IMR-90 (cell line): ENCODE measurements at regions not wholly inside any gene's neighbourhood (a gene's known extent, or its start where the extent isn't known, plus 50 kb on each side); places are given as distances from the start of the nearest gene placed in this dataset.

Experiments used
- ATAC-seq: fragments of 200-7000 bp; cut with Tn5 transposase; 2 replicates; pipeline ENCODE4 v1.9.1; 2020; ENCODE audit warnings: low read depth, mild to moderate bottlenecking, moderate library complexity
- BruUV-seq: library from RNA; stranded (reverse); fragments of 400-500 nt; replicated peaks from 2 replicates; lab custom pipeline; 2021; lab: Mats Ljungman, UMichigan
- CTCF ChIA-PET: fragments of 300-600 bp; formaldehyde crosslinking; extraction: SDS; loops from one replicate; lab custom pipeline; 2021; ENCODE audit warnings: antibody characterized with exemption; lab: Yijun Ruan, JAX
- POLR2A ChIA-PET: fragments of 300-600 bp; sonication (Branson Sonifier 250); formaldehyde crosslinking; loops from one replicate; lab custom pipeline; 2022; ENCODE audit warnings: antibody characterized with exemption; ENCODE audit not compliant: unreplicated experiment; lab: Charles Lee
- DNase-seq: peaks from one replicate; pipeline ENCODE4 v3.0.0; 2013
- H2AFZ ChIP-seq: replicated peaks from 2 replicates; pipeline ENCODE3; 2013; ENCODE audit warnings: low read length, mild to moderate bottlenecking; ENCODE audit not compliant: poor library complexity
- H2AK5ac ChIP-seq: 2 replicates; pipeline ENCODE4 v1.6.1; 2013; ENCODE audit warnings: low read depth, low read length, inconsistent platforms
- H2AK9ac ChIP-seq: replicated peaks from 2 replicates; pipeline ENCODE3; 2013; ENCODE audit warnings: mild to moderate bottlenecking, low read depth, low read length, moderate library complexity; ENCODE audit not compliant: poor library complexity
- H2BK120ac ChIP-seq: 2 replicates; pipeline ENCODE4 v1.6.1; 2013; ENCODE audit warnings: low read depth, low read length, inconsistent platforms
- H2BK15ac ChIP-seq: 3 replicates; pipeline ENCODE4 v1.6.1; 2013; ENCODE audit warnings: low read depth, low read length, inconsistent platforms
- H2BK20ac ChIP-seq: 2 replicates; pipeline ENCODE4 v1.6.1; 2013; ENCODE audit warnings: low read depth, mild to moderate bottlenecking, inconsistent platforms, low read length, moderate library complexity
- H2BK5ac ChIP-seq: 2 replicates; pipeline ENCODE4 v1.6.1; 2013; ENCODE audit warnings: mild to moderate bottlenecking, low read depth, low read length, inconsistent platforms; ENCODE audit not compliant: poor library complexity, severe bottlenecking
- H3K14ac ChIP-seq: replicated peaks from 2 replicates; pipeline ENCODE4 v1.6.1; 2013; ENCODE audit warnings: low read depth, low read length, inconsistent platforms
- H3K18ac ChIP-seq: 2 replicates; pipeline ENCODE4 v1.6.1; 2013; ENCODE audit warnings: low read depth, low read length, control low read depth
- H3K23ac ChIP-seq: 2 replicates; pipeline ENCODE4 v1.6.1; 2013; ENCODE audit warnings: low read depth, low read length, inconsistent platforms
- H3K27ac ChIP-seq: 2 replicates; pipeline ENCODE4 v1.5.1; 2013; ENCODE audit warnings: mild to moderate bottlenecking, control low read depth, low read length; ENCODE audit not compliant: insufficient read depth
- H3K27me3 ChIP-seq: 2 replicates; pipeline ENCODE4 v1.6.1; 2013; ENCODE audit warnings: low read length; ENCODE audit not compliant: control insufficient read depth, insufficient read depth
- H3K36me3 ChIP-seq: 2 replicates; pipeline ENCODE4 v1.6.1; 2013; ENCODE audit warnings: low read length, mixed read lengths; ENCODE audit not compliant: control insufficient read depth, insufficient read depth
- H3K4ac ChIP-seq: 2 replicates; pipeline ENCODE4 v1.6.1; 2013; ENCODE audit warnings: low read depth, low read length, inconsistent platforms
- H3K4me1 ChIP-seq: 2 replicates; pipeline ENCODE4 v1.6.1; 2013; ENCODE audit warnings: low read length, mixed read lengths; ENCODE audit not compliant: control insufficient read depth, insufficient read depth
- H3K4me2 ChIP-seq: 2 replicates; pipeline ENCODE4 v1.6.1; 2013; ENCODE audit warnings: low read depth, mild to moderate bottlenecking, control low read depth, low read length, moderate library complexity
- H3K4me3 ChIP-seq: 2 replicates; pipeline ENCODE4 v1.5.1; 2013; ENCODE audit warnings: low read depth, mild to moderate bottlenecking, control low read depth, low read length, moderate library complexity; ENCODE audit not compliant: insufficient read depth
- H3K56ac ChIP-seq: 2 replicates; pipeline ENCODE4 v1.6.1; 2013; ENCODE audit warnings: low read length, inconsistent platforms; ENCODE audit not compliant: insufficient read depth; ENCODE audit errors: extremely low read depth
- H3K79me1 ChIP-seq, 2 experiments: 2 replicates each; pipeline ENCODE4 v1.6.1; 2013; ENCODE audit warnings: low read length in 2 of 2, inconsistent platforms in 1 of 2, low read depth in 1 of 2
- H3K9ac ChIP-seq: 2 replicates; pipeline ENCODE4 v1.6.1; 2013; ENCODE audit warnings: low read depth, low read length, control low read depth
- H3K9me1 ChIP-seq: 2 replicates; pipeline ENCODE4 v1.6.1; 2013; ENCODE audit warnings: low read length, inconsistent platforms; ENCODE audit not compliant: insufficient read depth
- H3K9me3 ChIP-seq: 2 replicates; pipeline ENCODE4 v1.6.1; 2013; ENCODE audit warnings: low read length; ENCODE audit not compliant: control insufficient read depth, insufficient read depth
- H4K20me1 ChIP-seq: 2 replicates; pipeline ENCODE4 v1.6.1; 2013; ENCODE audit warnings: low read length, inconsistent platforms; ENCODE audit not compliant: insufficient read depth
- H4K5ac ChIP-seq: 2 replicates; pipeline ENCODE4 v1.6.1; 2013; ENCODE audit warnings: mild to moderate bottlenecking, low read depth, low read length, control low read depth
- H4K8ac ChIP-seq, 2 experiments: 2 replicates each; pipeline ENCODE4 v1.6.1; 2013; ENCODE audit warnings: low read depth in 2 of 2, low read length in 2 of 2, control low read depth in 1 of 2, inconsistent platforms in 1 of 2
- H4K91ac ChIP-seq: 2 replicates; pipeline ENCODE4 v1.6.1; 2013; ENCODE audit warnings: low read depth, low read length, inconsistent platforms; ENCODE audit not compliant: insufficient read depth
- BHLHE40 ChIP-seq: fragments of 150-350 bp; IDR thresholded peaks from 2 replicates; pipeline ENCODE4 v1.6.1; 2016; ENCODE audit warnings: mild to moderate bottlenecking, low read depth, low read length
- CEBPB ChIP-seq: IDR thresholded peaks from 2 replicates; pipeline ENCODE4 v1.6.1; 2012; ENCODE audit warnings: low read depth, low read length, improper control_type of control experiment
- CHD1 ChIP-seq: IDR thresholded peaks from 2 replicates; pipeline ENCODE4 v1.6.1; 2012; ENCODE audit warnings: low read depth, low read length, improper control_type of control experiment
- CTCF ChIP-seq: conservative IDR thresholded peaks from 2 replicates; pipeline ENCODE4 v1.5.1; 2012; ENCODE audit warnings: mild to moderate bottlenecking, low read depth, low read length, improper control_type of control experiment
- ELK1 ChIP-seq: fragments of 150-350 bp; IDR thresholded peaks from 2 replicates; pipeline ENCODE4 v1.6.1; 2016; ENCODE audit warnings: low read depth, mild to moderate bottlenecking, low read length, moderate library complexity, borderline replicate concordance
- FOS ChIP-seq: fragments of 150-350 bp; IDR thresholded peaks from 2 replicates; pipeline ENCODE4 v1.6.1; 2016; ENCODE audit warnings: low read depth, low read length
- MAFK ChIP-seq: IDR thresholded peaks from 2 replicates; pipeline ENCODE4 v1.6.1; 2012; ENCODE audit warnings: low read depth, low read length, improper control_type of control experiment
- MAZ ChIP-seq: IDR thresholded peaks from 2 replicates; pipeline ENCODE4 v1.6.1; 2012; ENCODE audit warnings: low read depth, mild to moderate bottlenecking, low read length, improper control_type of control experiment, moderate library complexity, borderline replicate concordance
- MXI1 ChIP-seq: IDR thresholded peaks from 2 replicates; pipeline ENCODE4 v1.6.1; 2012; ENCODE audit warnings: low read depth, mild to moderate bottlenecking, low read length, moderate library complexity, borderline replicate concordance
- NFE2L2 ChIP-seq: fragments of 150-350 bp; IDR thresholded peaks from 2 replicates; pipeline ENCODE4 v1.6.1; 2016; ENCODE audit warnings: low read depth, mild to moderate bottlenecking, low read length
- POLR2A ChIP-seq: IDR thresholded peaks from 2 replicates; pipeline ENCODE4 v1.6.1; 2012; ENCODE audit warnings: mild to moderate bottlenecking, low read depth, low read length
- RAD21 ChIP-seq: IDR thresholded peaks from 2 replicates; pipeline ENCODE4 v1.6.1; 2012; ENCODE audit warnings: low read length, improper control_type of control experiment
- RCOR1 ChIP-seq: IDR thresholded peaks from 2 replicates; pipeline ENCODE4 v1.6.1; 2012; ENCODE audit warnings: mild to moderate bottlenecking, low read length, improper control_type of control experiment; ENCODE audit not compliant: insufficient replicate concordance
- RFX5 ChIP-seq: IDR thresholded peaks from 2 replicates; pipeline ENCODE4 v1.8.0; 2012; ENCODE audit warnings: low read depth, mild to moderate bottlenecking, low read length, moderate library complexity
- SMC3 ChIP-seq: fragments of 150-350 bp; IDR thresholded peaks from 2 replicates; pipeline ENCODE4 v1.6.1; 2016; ENCODE audit warnings: low read depth, mild to moderate bottlenecking, antibody characterized with exemption, low read length, moderate library complexity
- USF2 ChIP-seq: fragments of 150-350 bp; IDR thresholded peaks from 2 replicates; pipeline ENCODE4 v1.6.1; 2017; ENCODE audit warnings: mild to moderate bottlenecking, antibody characterized with exemption, low read length, low read depth
- WGBS, 2 experiments: methylation state at CpG; one replicate each; pipeline versions ENCODE4 v1.1.5 to v1.1.7; 2013; ENCODE audit warnings: missing lambda C conversion rate in 2 of 2; ENCODE audit not compliant: insufficient read length in 1 of 2; ENCODE audit errors: extremely low coverage in 2 of 2; 5-methylcytosine and 5-hydroxymethylcytosine counted together
- dilution Hi-C: fragments of 300-500 bp; cut with HindIII; formaldehyde crosslinking; loops from one replicate; pipeline ENCODE4 v1.14.3; 2018; ENCODE audit warnings: low sequenced_read_pairs; ENCODE audit not compliant: unreplicated experiment
- in situ Hi-C: fragments of 300-500 bp; cut with MboI; formaldehyde crosslinking; loops from 3 replicates; pipeline ENCODE4 v1.14.3; 2019; ENCODE audit warnings: low sequenced_read_pairs, inconsistent platforms, mixed read lengths
- intact Hi-C: fragments of 100-400 bp; cut with micrococcal nuclease; formaldehyde crosslinking; loops from 2 replicates; pipeline ENCODE4 v1.10.0; 2022

- no peak overlapping the region for H2BK15ac ChIP-seq
- intact Hi-C loops, result no loop called here
- WGBS, 2 experiments, result no CpG with 5 or more reads among the region's 3 CpGs
These were observed 211.6 kb downstream of the TMEM167A start for GRCh38 chr5:82865625-82866024.

More at GRCh38 chr5:82865625-82866024, 211.6 kb downstream of the TMEM167A start:
- no peak overlapping the region for H3K27ac ChIP-seq
- H4K5ac ChIP-seq, result no peak overlapping the region
- DNase-seq (no peak), ATAC-seq (no peak)
- ChIA-PET POLR2A (no interaction called here), CTCF (no interaction called here)
- no peaks in the 10 kb centered on the region for H4K20me1 ChIP-seq
- no peak overlapping the region for H3K18ac ChIP-seq
- H3K23ac ChIP-seq, result no peak overlapping the region
- no peak overlapping the region for H3K9ac ChIP-seq
- no peak overlapping the region for H3K14ac ChIP-seq
- H2AK9ac ChIP-seq, result no peak overlapping the region
- H4K91ac ChIP-seq, result no peak overlapping the region
- no TSS peak for BruUV-seq
- no peak overlapping the region for H3K4me2 ChIP-seq
- H3K9me1 ChIP-seq, result no peaks in the 10 kb centered on the region
- H3K56ac ChIP-seq, result no peak overlapping the region
- no peak overlapping the region for H3K4ac ChIP-seq
- in situ Hi-C loops (no loop called here), dilution Hi-C loops (no loop called here)
- no peaks in the 10 kb centered on the region for H3K9me3 ChIP-seq
- no peak overlapping the region for H2AK5ac ChIP-seq
- no peak overlapping the region for H3K4me3 ChIP-seq
- H3K79me1 ChIP-seq, result no peaks in the 10 kb centered on the region
- H3K4me1 ChIP-seq, result no peaks in the 10 kb centered on the region
- H3K36me3 ChIP-seq, result no peaks in the 10 kb centered on the region
- H2AFZ ChIP-seq, result no peak overlapping the region
- no peak for TF ChIP-seq RAD21
- TF ChIP-seq USF2, result no peak
- no peak for TF ChIP-seq MXI1
- TF ChIP-seq SMC3, result no peak
- no peak for TF ChIP-seq CTCF
- no peak for TF ChIP-seq FOS
- no peak for TF ChIP-seq ELK1
- TF ChIP-seq NFE2L2, result no peak
- no peak for TF ChIP-seq RCOR1
- TF ChIP-seq POLR2A, result no peak
- TF ChIP-seq CEBPB, result no peak
- no peak for TF ChIP-seq RFX5
- no peak for TF ChIP-seq MAZ
- TF ChIP-seq CHD1, result no peak
- TF ChIP-seq MAFK, result no peak
- TF ChIP-seq BHLHE40, result no peak
- H2BK5ac ChIP-seq, result no peak overlapping the region
- H3K27me3 ChIP-seq, result peaks cover 3% of the 10 kb centered on the region
- H4K8ac ChIP-seq, result no peak overlapping the region
- no peak overlapping the region for H2BK20ac ChIP-seq
- H2BK120ac ChIP-seq, result no peak overlapping the region
